NCI-H526 (cell line): ENCODE measurements at regions not wholly inside any gene's neighbourhood (a gene's known extent, or its start where the extent isn't known, plus 50 kb on each side); places are given as distances from the start of the nearest gene placed in this dataset.

Source experiments
- DNase-seq, 2 experiments: peaks; one replicate each; lab custom pipeline; 2025; lab: John Stamatoyannopoulos, UW

DNA sequence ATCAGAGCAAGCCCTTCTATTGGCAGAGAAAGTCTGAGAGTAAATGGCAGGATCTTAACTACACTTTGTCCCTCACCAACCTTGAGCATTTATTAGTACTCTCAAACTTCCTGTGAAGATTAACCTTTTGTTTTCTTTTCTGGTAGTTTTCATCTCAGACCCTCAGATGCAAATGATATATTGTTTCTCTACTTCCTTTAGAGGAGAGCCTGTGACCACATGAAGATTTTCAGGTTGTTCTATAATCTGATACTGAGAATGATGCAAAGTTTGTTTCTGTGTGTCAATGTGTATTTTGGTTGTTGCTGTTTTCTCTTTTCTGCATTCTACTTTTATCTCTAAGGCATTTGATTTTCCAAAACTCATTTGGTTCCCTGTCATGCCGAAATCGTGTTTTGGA, 165.8 kb upstream of the CYSLTR1 start:
- DNase-seq, result no peak

DNA sequence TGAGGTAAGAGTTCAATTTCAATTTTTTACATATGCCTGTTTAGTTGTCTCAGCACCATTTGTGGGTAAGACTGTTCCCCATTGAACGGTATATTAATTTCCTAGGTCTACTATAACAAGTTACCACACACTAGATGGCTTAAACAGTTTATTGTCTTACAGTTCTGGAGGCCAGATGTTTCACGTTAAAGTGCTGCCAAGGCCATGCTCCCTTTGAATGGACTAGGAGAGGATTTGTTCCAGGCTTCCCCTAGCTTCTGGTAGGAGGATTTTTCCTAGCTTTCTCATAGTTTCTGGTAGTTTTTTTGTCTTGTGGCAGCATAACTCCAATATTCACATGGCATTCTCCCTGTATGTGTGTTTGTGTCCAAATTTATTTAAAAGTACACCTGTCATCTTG, 149.3 kb upstream of the CYSLTR1 start:
- no peak for DNase-seq

DNA sequence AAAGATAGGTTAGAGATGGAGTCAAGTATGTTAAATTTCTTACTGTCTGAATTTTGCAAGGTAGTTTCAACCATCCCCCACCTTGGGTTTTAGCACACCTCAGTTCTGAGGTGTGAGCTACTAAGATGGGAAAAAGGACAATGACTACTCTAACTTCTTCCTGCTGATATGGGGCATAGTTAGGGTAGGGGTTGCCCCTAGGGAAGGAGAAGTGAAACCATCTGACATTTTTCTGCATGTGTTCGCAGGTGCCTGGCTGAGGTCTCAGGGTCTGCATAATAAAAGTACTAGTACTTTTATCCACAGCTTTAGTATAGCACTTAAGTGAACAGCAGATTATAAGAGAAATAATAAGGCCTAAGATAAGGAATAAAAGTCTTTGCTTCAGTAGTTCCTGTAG, 129.5 kb upstream of the CYSLTR1 start:
- DNase-seq, result no peak

DNA sequence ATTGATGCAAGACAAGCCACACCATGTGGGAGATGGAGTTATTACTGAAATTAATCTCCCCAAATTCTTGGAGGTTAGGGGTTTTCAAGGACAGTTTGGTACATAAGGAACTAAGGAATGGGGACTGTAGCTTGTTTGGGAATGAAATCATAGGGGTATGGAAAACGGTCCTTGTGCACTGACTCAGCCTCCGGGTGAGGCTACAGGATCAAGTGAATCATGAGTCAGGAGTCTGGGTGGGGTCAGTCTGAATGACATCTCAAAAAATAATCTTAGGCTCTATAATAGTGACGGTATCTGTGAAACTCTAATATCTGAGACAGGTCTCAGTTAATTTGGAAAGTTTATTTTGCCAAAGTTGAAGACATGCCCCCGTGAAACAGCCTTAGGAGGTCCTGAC, 128.5 kb upstream of the CYSLTR1 start:
- no peak for DNase-seq

DNA sequence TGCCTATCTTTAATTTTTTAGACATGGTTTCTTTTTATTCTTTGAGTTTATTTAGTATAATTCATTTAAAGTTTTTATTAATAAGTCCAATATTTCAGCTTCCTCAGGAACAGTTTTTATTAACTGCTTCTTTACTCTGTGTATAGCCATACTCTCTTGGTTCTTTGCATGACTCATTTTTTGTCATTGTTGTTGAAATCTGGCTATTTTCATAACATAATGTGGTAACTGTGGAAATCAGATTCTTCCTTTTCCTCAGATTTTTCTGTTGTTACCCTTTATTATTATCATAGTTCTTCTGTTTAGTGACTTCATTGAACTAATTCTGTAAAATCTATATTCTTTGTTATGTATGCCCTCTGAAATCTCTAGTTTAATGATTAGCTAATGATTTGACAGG, 124.9 kb upstream of the CYSLTR1 start:
- no peak for DNase-seq

DNA sequence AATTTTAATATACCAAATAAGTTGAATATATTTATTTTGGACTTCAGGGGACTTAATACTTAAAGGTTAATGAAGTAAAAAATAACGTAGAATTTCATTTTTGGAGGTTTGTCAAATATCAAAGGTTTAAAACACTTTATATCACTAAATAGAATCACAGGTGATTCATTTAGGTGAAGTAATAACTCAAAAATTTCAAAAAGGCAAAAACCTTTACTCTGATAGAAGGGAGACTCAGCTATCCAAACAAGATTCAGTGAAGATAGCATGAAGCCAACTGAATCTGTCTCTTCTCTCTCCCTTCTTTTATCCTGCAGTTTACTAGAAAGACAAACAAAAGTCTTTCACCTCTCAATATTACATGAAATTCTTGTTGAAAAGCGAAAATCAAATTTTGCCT, 110.2 kb upstream of the CYSLTR1 start:
- no peak for DNase-seq

DNA sequence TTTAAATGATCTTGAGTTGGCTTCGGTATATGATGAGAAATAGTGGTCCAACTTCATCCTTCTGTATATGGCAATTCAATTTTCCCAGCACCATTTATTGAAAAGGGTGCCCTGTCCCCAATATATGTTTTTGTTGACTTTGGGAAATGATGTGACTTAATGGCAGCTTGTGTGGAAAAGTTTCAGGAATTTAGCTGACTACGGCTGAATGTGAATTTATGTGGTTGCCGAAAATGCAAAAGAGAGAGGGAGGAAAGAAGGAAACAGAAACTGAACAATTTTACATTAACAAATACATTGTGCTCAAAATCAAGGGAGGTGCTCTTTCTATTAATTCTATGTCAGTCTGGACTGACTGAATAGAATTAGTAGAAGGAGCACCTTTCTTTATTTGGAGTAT, 101.8 kb upstream of the CYSLTR1 start:
- DNase-seq, result no peak

DNA sequence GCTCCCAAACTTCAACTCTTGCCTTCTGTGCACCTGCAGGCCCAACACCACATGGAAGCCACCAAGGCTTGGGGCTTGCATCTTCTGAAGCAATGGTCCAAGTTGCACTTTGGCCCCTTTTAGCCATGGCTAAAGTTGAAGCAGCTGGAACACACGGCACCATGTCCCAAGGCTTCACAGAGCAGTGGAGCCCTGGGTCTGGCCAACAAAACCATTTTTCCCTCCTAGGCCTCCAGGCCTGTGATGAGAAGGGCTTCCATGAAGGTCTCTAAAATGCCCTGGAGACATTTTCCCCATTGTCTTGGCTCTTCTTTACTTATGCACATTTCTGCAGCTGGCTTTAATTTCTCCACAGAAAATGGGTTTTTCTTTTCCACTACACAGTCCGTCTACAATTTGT, 61.3 kb upstream of the CYSLTR1 start:
- DNase-seq, result no peak

DNA sequence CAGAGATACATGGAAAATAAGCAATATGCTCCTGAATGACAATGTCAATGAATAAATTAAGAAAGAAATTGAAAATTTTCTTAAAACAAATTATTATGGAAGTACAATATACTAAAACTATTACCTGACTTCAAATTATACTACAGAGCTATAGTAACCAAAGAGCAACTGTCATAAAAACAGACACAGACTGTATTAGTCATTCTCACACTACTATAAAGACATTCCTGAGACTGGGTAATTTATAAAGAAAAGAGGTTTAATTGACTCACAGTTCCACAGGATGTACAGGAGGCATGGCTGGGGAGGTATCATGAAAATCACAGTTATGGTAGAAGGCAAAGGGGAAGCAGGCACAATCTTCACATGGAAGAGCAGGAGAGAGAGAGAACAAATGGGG, 60.0 kb upstream of the CYSLTR1 start:
- DNase-seq, result no peak

DNA sequence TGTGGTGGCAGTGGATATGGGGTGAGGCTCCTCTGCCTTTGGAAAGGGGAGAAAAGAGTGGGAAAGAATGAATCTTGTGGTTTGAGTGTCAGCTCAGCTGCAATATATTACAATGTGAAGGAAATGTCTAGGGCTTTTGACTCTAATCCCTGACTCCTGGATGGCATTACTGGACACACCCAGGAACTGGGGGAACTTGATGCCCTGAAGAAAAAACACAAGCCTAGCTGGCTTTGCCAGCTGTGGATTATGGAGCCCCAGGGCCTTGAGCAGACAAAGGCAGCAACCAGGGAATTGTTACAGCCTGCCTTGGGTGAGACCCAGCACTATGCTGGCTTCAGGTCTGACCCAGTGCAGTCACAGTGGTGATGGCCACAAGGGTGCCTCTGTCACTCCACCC, 57.1 kb upstream of the CYSLTR1 start:
- no peak for DNase-seq

DNA sequence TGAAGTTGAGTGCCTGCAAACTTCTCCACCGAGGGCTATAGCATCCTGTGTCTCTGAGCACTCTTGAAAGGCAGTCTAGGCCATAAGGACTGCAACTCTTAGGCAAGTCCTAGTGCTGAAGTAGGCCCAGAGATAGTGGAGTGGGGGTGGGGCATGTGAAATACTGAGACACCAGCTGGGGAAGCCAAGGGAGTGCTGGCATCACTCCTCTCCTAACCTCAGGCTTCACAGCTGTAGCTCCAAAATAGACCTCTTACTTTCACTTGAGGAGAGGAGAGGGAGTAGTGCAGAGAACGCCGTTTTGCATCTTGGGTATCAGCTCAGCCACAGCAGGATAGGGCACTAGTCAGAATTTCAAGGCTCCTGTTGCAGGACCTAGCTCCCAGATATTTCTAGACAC, 56.2 kb upstream of the CYSLTR1 start:
- no peak for DNase-seq

DNA sequence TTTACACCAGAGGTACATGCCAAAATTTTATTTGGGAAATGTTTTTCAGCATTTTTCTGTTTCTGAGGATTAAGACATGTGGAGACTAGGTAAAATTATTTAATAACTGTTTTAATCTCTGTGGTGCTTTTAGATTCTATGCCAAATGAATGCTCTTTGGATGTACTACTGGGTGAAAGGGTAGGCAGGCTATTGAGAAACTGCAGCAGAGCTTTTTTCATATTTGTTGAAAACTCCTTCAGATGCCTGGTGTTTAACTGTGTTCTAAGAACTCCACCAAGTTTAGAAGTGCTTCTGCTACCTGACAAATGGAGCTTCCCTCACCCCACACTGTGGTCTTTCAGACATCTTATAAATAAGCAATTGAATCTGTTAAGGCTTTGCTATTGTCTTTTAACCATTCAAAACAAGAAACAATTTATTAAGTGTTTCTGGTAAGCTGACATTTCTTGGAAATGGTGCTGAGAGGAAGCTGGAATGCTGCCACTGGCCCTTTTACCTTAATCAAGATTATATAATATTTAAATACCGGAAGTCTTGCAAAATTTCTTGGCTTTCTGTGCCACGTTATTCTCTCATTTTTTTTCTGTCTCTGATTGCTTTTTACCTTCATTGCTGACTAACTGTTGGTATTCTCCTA, 51.2 kb upstream of the CYSLTR1 start:
- DNase-seq, result no peak
